IMR-90 (cell line): ENCODE measurements at regions not wholly inside any gene's neighbourhood (a gene's known extent, or its start where the extent isn't known, plus 50 kb on each side); places are given as distances from the start of the nearest gene placed in this dataset.

Experiments used
- ATAC-seq: fragments of 200-7000 bp; cut with Tn5 transposase; 2 replicates; pipeline ENCODE4 v1.9.1; 2020; ENCODE audit warnings: low read depth, mild to moderate bottlenecking, moderate library complexity
- BruUV-seq: library from RNA; stranded (reverse); fragments of 400-500 nt; replicated peaks from 2 replicates; lab custom pipeline; 2021; lab: Mats Ljungman, UMichigan
- CTCF ChIA-PET: fragments of 300-600 bp; formaldehyde crosslinking; extraction: SDS; loops from one replicate; lab custom pipeline; 2021; ENCODE audit warnings: antibody characterized with exemption; lab: Yijun Ruan, JAX
- POLR2A ChIA-PET: fragments of 300-600 bp; sonication (Branson Sonifier 250); formaldehyde crosslinking; loops from one replicate; lab custom pipeline; 2022; ENCODE audit warnings: antibody characterized with exemption; ENCODE audit not compliant: unreplicated experiment; lab: Charles Lee
- DNase-seq: peaks from one replicate; pipeline ENCODE4 v3.0.0; 2013
- H2AFZ ChIP-seq: replicated peaks from 2 replicates; pipeline ENCODE3; 2013; ENCODE audit warnings: low read length, mild to moderate bottlenecking; ENCODE audit not compliant: poor library complexity
- H2AK5ac ChIP-seq: 2 replicates; pipeline ENCODE4 v1.6.1; 2013; ENCODE audit warnings: low read depth, low read length, inconsistent platforms
- H2AK9ac ChIP-seq: replicated peaks from 2 replicates; pipeline ENCODE3; 2013; ENCODE audit warnings: mild to moderate bottlenecking, low read depth, low read length, moderate library complexity; ENCODE audit not compliant: poor library complexity
- H2BK120ac ChIP-seq: 2 replicates; pipeline ENCODE4 v1.6.1; 2013; ENCODE audit warnings: low read depth, low read length, inconsistent platforms
- H2BK15ac ChIP-seq: 3 replicates; pipeline ENCODE4 v1.6.1; 2013; ENCODE audit warnings: low read depth, low read length, inconsistent platforms
- H2BK20ac ChIP-seq: 2 replicates; pipeline ENCODE4 v1.6.1; 2013; ENCODE audit warnings: low read depth, mild to moderate bottlenecking, inconsistent platforms, low read length, moderate library complexity
- H2BK5ac ChIP-seq: 2 replicates; pipeline ENCODE4 v1.6.1; 2013; ENCODE audit warnings: mild to moderate bottlenecking, low read depth, low read length, inconsistent platforms; ENCODE audit not compliant: poor library complexity, severe bottlenecking
- H3K14ac ChIP-seq: replicated peaks from 2 replicates; pipeline ENCODE4 v1.6.1; 2013; ENCODE audit warnings: low read depth, low read length, inconsistent platforms
- H3K18ac ChIP-seq: 2 replicates; pipeline ENCODE4 v1.6.1; 2013; ENCODE audit warnings: low read depth, low read length, control low read depth
- H3K23ac ChIP-seq: 2 replicates; pipeline ENCODE4 v1.6.1; 2013; ENCODE audit warnings: low read depth, low read length, inconsistent platforms
- H3K27ac ChIP-seq: 2 replicates; pipeline ENCODE4 v1.5.1; 2013; ENCODE audit warnings: mild to moderate bottlenecking, control low read depth, low read length; ENCODE audit not compliant: insufficient read depth
- H3K27me3 ChIP-seq: 2 replicates; pipeline ENCODE4 v1.6.1; 2013; ENCODE audit warnings: low read length; ENCODE audit not compliant: control insufficient read depth, insufficient read depth
- H3K36me3 ChIP-seq: 2 replicates; pipeline ENCODE4 v1.6.1; 2013; ENCODE audit warnings: low read length, mixed read lengths; ENCODE audit not compliant: control insufficient read depth, insufficient read depth
- H3K4ac ChIP-seq: 2 replicates; pipeline ENCODE4 v1.6.1; 2013; ENCODE audit warnings: low read depth, low read length, inconsistent platforms
- H3K4me1 ChIP-seq: 2 replicates; pipeline ENCODE4 v1.6.1; 2013; ENCODE audit warnings: low read length, mixed read lengths; ENCODE audit not compliant: control insufficient read depth, insufficient read depth
- H3K4me2 ChIP-seq: 2 replicates; pipeline ENCODE4 v1.6.1; 2013; ENCODE audit warnings: low read depth, mild to moderate bottlenecking, control low read depth, low read length, moderate library complexity
- H3K4me3 ChIP-seq: 2 replicates; pipeline ENCODE4 v1.5.1; 2013; ENCODE audit warnings: low read depth, mild to moderate bottlenecking, control low read depth, low read length, moderate library complexity; ENCODE audit not compliant: insufficient read depth
- H3K56ac ChIP-seq: 2 replicates; pipeline ENCODE4 v1.6.1; 2013; ENCODE audit warnings: low read length, inconsistent platforms; ENCODE audit not compliant: insufficient read depth; ENCODE audit errors: extremely low read depth
- H3K79me1 ChIP-seq, 2 experiments: 2 replicates each; pipeline ENCODE4 v1.6.1; 2013; ENCODE audit warnings: low read length in 2 of 2, inconsistent platforms in 1 of 2, low read depth in 1 of 2
- H3K9ac ChIP-seq: 2 replicates; pipeline ENCODE4 v1.6.1; 2013; ENCODE audit warnings: low read depth, low read length, control low read depth
- H3K9me1 ChIP-seq: 2 replicates; pipeline ENCODE4 v1.6.1; 2013; ENCODE audit warnings: low read length, inconsistent platforms; ENCODE audit not compliant: insufficient read depth
- H3K9me3 ChIP-seq: 2 replicates; pipeline ENCODE4 v1.6.1; 2013; ENCODE audit warnings: low read length; ENCODE audit not compliant: control insufficient read depth, insufficient read depth
- H4K20me1 ChIP-seq: 2 replicates; pipeline ENCODE4 v1.6.1; 2013; ENCODE audit warnings: low read length, inconsistent platforms; ENCODE audit not compliant: insufficient read depth
- H4K5ac ChIP-seq: 2 replicates; pipeline ENCODE4 v1.6.1; 2013; ENCODE audit warnings: mild to moderate bottlenecking, low read depth, low read length, control low read depth
- H4K8ac ChIP-seq, 2 experiments: 2 replicates each; pipeline ENCODE4 v1.6.1; 2013; ENCODE audit warnings: low read depth in 2 of 2, low read length in 2 of 2, control low read depth in 1 of 2, inconsistent platforms in 1 of 2
- H4K91ac ChIP-seq: 2 replicates; pipeline ENCODE4 v1.6.1; 2013; ENCODE audit warnings: low read depth, low read length, inconsistent platforms; ENCODE audit not compliant: insufficient read depth
- BHLHE40 ChIP-seq: fragments of 150-350 bp; IDR thresholded peaks from 2 replicates; pipeline ENCODE4 v1.6.1; 2016; ENCODE audit warnings: mild to moderate bottlenecking, low read depth, low read length
- CEBPB ChIP-seq: IDR thresholded peaks from 2 replicates; pipeline ENCODE4 v1.6.1; 2012; ENCODE audit warnings: low read depth, low read length, improper control_type of control experiment
- CHD1 ChIP-seq: IDR thresholded peaks from 2 replicates; pipeline ENCODE4 v1.6.1; 2012; ENCODE audit warnings: low read depth, low read length, improper control_type of control experiment
- ELK1 ChIP-seq: fragments of 150-350 bp; IDR thresholded peaks from 2 replicates; pipeline ENCODE4 v1.6.1; 2016; ENCODE audit warnings: low read depth, mild to moderate bottlenecking, low read length, moderate library complexity, borderline replicate concordance
- FOS ChIP-seq: fragments of 150-350 bp; IDR thresholded peaks from 2 replicates; pipeline ENCODE4 v1.6.1; 2016; ENCODE audit warnings: low read depth, low read length
- MAFK ChIP-seq: IDR thresholded peaks from 2 replicates; pipeline ENCODE4 v1.6.1; 2012; ENCODE audit warnings: low read depth, low read length, improper control_type of control experiment
- MAZ ChIP-seq: IDR thresholded peaks from 2 replicates; pipeline ENCODE4 v1.6.1; 2012; ENCODE audit warnings: low read depth, mild to moderate bottlenecking, low read length, improper control_type of control experiment, moderate library complexity, borderline replicate concordance
- MXI1 ChIP-seq: IDR thresholded peaks from 2 replicates; pipeline ENCODE4 v1.6.1; 2012; ENCODE audit warnings: low read depth, mild to moderate bottlenecking, low read length, moderate library complexity, borderline replicate concordance
- POLR2A ChIP-seq: IDR thresholded peaks from 2 replicates; pipeline ENCODE4 v1.6.1; 2012; ENCODE audit warnings: mild to moderate bottlenecking, low read depth, low read length
- RAD21 ChIP-seq: IDR thresholded peaks from 2 replicates; pipeline ENCODE4 v1.6.1; 2012; ENCODE audit warnings: low read length, improper control_type of control experiment
- RCOR1 ChIP-seq: IDR thresholded peaks from 2 replicates; pipeline ENCODE4 v1.6.1; 2012; ENCODE audit warnings: mild to moderate bottlenecking, low read length, improper control_type of control experiment; ENCODE audit not compliant: insufficient replicate concordance
- SMC3 ChIP-seq: fragments of 150-350 bp; IDR thresholded peaks from 2 replicates; pipeline ENCODE4 v1.6.1; 2016; ENCODE audit warnings: low read depth, mild to moderate bottlenecking, antibody characterized with exemption, low read length, moderate library complexity
- WGBS, 2 experiments: methylation state at CpG; one replicate each; pipeline versions ENCODE4 v1.1.5 to v1.1.7; 2013; ENCODE audit warnings: missing lambda C conversion rate in 2 of 2; ENCODE audit not compliant: insufficient read length in 1 of 2; ENCODE audit errors: extremely low coverage in 2 of 2; 5-methylcytosine and 5-hydroxymethylcytosine counted together
- dilution Hi-C: fragments of 300-500 bp; cut with HindIII; formaldehyde crosslinking; loops from one replicate; pipeline ENCODE4 v1.14.3; 2018; ENCODE audit warnings: low sequenced_read_pairs; ENCODE audit not compliant: unreplicated experiment
- in situ Hi-C: fragments of 300-500 bp; cut with MboI; formaldehyde crosslinking; loops from 3 replicates; pipeline ENCODE4 v1.14.3; 2019; ENCODE audit warnings: low sequenced_read_pairs, inconsistent platforms, mixed read lengths
- intact Hi-C: fragments of 100-400 bp; cut with micrococcal nuclease; formaldehyde crosslinking; loops from 2 replicates; pipeline ENCODE4 v1.10.0; 2022
- TF ChIP-seq, protein P1 (sequence below): fragments of 150-350 bp; IDR thresholded peaks from 2 replicates; pipeline ENCODE4 v1.6.1; 2017; ENCODE audit warnings: mild to moderate bottlenecking, antibody characterized with exemption, low read length, low read depth
- TF ChIP-seq, protein P2 (sequence below): conservative IDR thresholded peaks from 2 replicates; pipeline ENCODE4 v1.5.1; 2012; ENCODE audit warnings: mild to moderate bottlenecking, low read depth, low read length, improper control_type of control experiment

GRCh38 chr18:49716035-49716434 is 97.3 kb downstream of the ACAA2 start:
- H3K79me1 ChIP-seq = no peaks in the 10 kb centered on the region
- H3K4ac ChIP-seq = no peak overlapping the region
- H3K9me1 ChIP-seq = no peaks in the 10 kb centered on the region
- H4K91ac ChIP-seq = no peak overlapping the region
- 10% methylated on average over 2 of the region's 6 CpGs; no CpG with 5 or more reads in 1 of the 2 experiments for WGBS, 2 experiments
- no peak overlapping the region for H3K18ac ChIP-seq
- no peak overlapping the region for H2AFZ ChIP-seq
- dilution Hi-C loops (no loop called here), in situ Hi-C loops (no loop called here), intact Hi-C loops (no loop called here)
- H3K23ac ChIP-seq = no peak overlapping the region
- no peak overlapping the region for H4K5ac ChIP-seq
- no peak overlapping the region for H2AK5ac ChIP-seq
- ATAC-seq = no peak
- ChIA-PET CTCF (no interaction called here), POLR2A (no interaction called here)
- no peak overlapping the region for H2BK20ac ChIP-seq
- no peak overlapping the region for H3K14ac ChIP-seq
- no peak overlapping the region for H2BK120ac ChIP-seq
- H4K20me1 ChIP-seq = no peaks in the 10 kb centered on the region
- H4K8ac ChIP-seq = no peak overlapping the region
- H3K9me3 ChIP-seq = no peaks in the 10 kb centered on the region
- no TSS peak for BruUV-seq
- no peak overlapping the region for H2AK9ac ChIP-seq
- H2BK15ac ChIP-seq = no peak overlapping the region
- no peak overlapping the region for H3K9ac ChIP-seq
- H3K4me3 ChIP-seq = no peak overlapping the region
- DNase-seq = no peak
- no peak overlapping the region for H3K27ac ChIP-seq
- H3K56ac ChIP-seq = no peak overlapping the region
- no peaks in the 10 kb centered on the region for H3K36me3 ChIP-seq
- TF ChIP-seq SMC3 (no peak), POLR2A (no peak), CEBPB (no peak), RCOR1 (no peak), BHLHE40 (no peak), MXI1 (no peak), MAZ (no peak), RAD21 (no peak), MAFK (no peak), CHD1 (no peak), ELK1 (no peak), FOS (no peak)
- TF ChIP-seq, protein P1, sequence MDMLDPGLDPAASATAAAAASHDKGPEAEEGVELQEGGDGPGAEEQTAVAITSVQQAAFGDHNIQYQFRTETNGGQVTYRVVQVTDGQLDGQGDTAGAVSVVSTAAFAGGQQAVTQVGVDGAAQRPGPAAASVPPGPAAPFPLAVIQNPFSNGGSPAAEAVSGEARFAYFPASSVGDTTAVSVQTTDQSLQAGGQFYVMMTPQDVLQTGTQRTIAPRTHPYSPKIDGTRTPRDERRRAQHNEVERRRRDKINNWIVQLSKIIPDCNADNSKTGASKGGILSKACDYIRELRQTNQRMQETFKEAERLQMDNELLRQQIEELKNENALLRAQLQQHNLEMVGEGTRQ = no peak
- TF ChIP-seq, protein P2, sequence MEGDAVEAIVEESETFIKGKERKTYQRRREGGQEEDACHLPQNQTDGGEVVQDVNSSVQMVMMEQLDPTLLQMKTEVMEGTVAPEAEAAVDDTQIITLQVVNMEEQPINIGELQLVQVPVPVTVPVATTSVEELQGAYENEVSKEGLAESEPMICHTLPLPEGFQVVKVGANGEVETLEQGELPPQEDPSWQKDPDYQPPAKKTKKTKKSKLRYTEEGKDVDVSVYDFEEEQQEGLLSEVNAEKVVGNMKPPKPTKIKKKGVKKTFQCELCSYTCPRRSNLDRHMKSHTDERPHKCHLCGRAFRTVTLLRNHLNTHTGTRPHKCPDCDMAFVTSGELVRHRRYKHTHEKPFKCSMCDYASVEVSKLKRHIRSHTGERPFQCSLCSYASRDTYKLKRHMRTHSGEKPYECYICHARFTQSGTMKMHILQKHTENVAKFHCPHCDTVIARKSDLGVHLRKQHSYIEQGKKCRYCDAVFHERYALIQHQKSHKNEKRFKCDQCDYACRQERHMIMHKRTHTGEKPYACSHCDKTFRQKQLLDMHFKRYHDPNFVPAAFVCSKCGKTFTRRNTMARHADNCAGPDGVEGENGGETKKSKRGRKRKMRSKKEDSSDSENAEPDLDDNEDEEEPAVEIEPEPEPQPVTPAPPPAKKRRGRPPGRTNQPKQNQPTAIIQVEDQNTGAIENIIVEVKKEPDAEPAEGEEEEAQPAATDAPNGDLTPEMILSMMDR = no peak
- H3K4me1 ChIP-seq = no peaks in the 10 kb centered on the region
- peaks cover 5% of the 10 kb centered on the region for H3K27me3 ChIP-seq
- H3K4me2 ChIP-seq = no peak overlapping the region
- no peak overlapping the region for H2BK5ac ChIP-seq
